Progenitor cell of endocrine pancreas (in vitro differentiated cells): ENCODE measurements at regions not wholly inside any gene's neighbourhood (a gene's known extent, or its start where the extent isn't known, plus 50 kb on each side); places are given as distances from the start of the nearest gene placed in this dataset.

Experiments used
- DNase-seq: peaks from one replicate; pipeline ENCODE4 v3.0.0; 2021; ENCODE audit warnings: low spot score; ENCODE audit not compliant: unreplicated experiment
- H3K27ac Mint-ChIP-seq: 2 replicates; pipeline ENCODE4 v1.8.0; 2021; ENCODE audit warnings: mild to moderate bottlenecking, moderate library complexity, mixed read lengths
- H3K27me3 Mint-ChIP-seq: 2 replicates; pipeline ENCODE4 v1.8.0; 2021; ENCODE audit warnings: mixed read lengths
- H3K36me3 Mint-ChIP-seq: 2 replicates; pipeline ENCODE4 v1.8.0; 2022; ENCODE audit warnings: mixed read lengths; ENCODE audit not compliant: insufficient read depth
- H3K4me1 Mint-ChIP-seq: 2 replicates; pipeline ENCODE4 v1.8.0; 2021; ENCODE audit warnings: low read depth, mixed read lengths
- H3K4me3 Mint-ChIP-seq: 2 replicates; pipeline ENCODE4 v1.8.0; 2021; ENCODE audit warnings: low read depth, mild to moderate bottlenecking, moderate library complexity, mixed read lengths
- H3K9me3 Mint-ChIP-seq: 2 replicates; pipeline ENCODE4 v1.8.0; 2021; ENCODE audit warnings: low read depth, mixed read lengths
- TF ChIP-seq, protein P1 (sequence below): fragments of 200-600 bp; sonication (generic); IDR thresholded peaks from one replicate; pipeline ENCODE4 v1.5.0; 2021; ENCODE audit warnings: antibody characterized with exemption, mild to moderate bottlenecking; ENCODE audit not compliant: unreplicated experiment

GRCh38 chr17:77807746-77808441 lies 150.6 kb upstream of the TNRC6C start:
- Mint-ChIP-seq H3K4me1 (no peaks in the 10 kb centered on the region), H3K9me3 (no peaks in the 10 kb centered on the region), H3K36me3 (no peaks in the 10 kb centered on the region), H3K27me3 (peaks cover 33% of the 10 kb centered on the region), H3K4me3 (no peak overlapping the region), H3K27ac (no peak overlapping the region)
- TF ChIP-seq, protein P1, sequence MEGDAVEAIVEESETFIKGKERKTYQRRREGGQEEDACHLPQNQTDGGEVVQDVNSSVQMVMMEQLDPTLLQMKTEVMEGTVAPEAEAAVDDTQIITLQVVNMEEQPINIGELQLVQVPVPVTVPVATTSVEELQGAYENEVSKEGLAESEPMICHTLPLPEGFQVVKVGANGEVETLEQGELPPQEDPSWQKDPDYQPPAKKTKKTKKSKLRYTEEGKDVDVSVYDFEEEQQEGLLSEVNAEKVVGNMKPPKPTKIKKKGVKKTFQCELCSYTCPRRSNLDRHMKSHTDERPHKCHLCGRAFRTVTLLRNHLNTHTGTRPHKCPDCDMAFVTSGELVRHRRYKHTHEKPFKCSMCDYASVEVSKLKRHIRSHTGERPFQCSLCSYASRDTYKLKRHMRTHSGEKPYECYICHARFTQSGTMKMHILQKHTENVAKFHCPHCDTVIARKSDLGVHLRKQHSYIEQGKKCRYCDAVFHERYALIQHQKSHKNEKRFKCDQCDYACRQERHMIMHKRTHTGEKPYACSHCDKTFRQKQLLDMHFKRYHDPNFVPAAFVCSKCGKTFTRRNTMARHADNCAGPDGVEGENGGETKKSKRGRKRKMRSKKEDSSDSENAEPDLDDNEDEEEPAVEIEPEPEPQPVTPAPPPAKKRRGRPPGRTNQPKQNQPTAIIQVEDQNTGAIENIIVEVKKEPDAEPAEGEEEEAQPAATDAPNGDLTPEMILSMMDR, result no peak
- DNase-seq, result no peak

DNA sequence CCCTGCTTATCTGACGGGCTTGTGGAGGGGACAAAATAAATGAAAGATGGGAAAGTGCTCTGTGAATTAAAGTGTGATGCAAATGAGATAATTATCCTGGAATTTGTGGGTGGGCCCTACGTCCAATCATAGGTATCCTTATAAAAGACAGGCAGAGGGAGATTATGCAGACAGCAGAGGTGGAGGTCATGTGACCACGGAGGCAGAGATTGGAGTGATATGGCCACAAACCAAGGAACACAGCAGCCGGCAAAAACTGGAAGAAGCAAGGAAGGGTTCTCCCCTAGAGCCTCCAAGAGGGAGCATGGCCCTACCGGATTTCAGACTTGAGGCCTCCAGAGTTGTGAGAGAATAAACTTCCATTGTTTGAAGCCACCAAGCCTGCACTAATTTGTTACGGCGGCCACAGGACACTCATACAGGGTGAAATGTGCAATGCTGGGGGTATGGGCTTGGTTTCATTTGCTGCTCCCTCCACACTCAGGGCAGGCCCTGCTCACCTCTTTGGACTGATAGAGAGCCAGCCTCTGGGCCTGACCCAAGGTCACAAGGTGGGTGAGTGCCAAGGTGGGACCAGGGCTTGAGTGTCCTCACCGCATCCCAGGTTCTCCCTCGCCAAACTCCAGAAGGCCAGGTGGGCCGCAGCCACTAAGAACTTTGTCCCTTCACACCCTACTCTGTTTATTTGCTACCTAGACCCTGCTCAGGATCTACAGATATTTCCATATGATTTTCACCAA lies 149.6 kb upstream of the TNRC6C start:
- DNase-seq, result no peak
- H3K36me3 Mint-ChIP-seq, result no peaks in the 10 kb centered on the region
- H3K27ac Mint-ChIP-seq, result no peak overlapping the region
- no peak overlapping the region for H3K4me3 Mint-ChIP-seq
- H3K4me1 Mint-ChIP-seq, result no peaks in the 10 kb centered on the region
- peaks cover 33% of the 10 kb centered on the region for H3K27me3 Mint-ChIP-seq
- H3K9me3 Mint-ChIP-seq, result no peaks in the 10 kb centered on the region
- TF ChIP-seq, protein P1, result no peak

DNA sequence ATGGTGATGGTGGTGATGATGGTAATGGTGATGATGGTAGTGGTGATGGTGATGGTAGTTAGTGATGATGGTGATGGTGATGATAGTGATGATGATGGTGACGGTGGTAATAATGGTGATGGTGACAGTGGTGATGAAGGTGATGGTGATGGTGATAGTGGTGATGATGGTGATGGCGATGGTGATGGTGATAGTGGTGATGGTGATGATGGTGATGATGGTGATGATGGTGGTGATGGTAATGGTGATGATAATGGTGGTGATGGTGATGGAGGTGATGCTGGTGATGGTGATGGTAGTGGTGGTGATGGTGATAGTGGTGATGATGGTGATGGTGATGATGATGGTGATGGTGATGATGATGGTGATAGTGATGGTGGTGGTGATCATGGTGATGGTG lies 148.7 kb upstream of the TNRC6C start:
- TF ChIP-seq, protein P1, result no peak
- no peaks in the 10 kb centered on the region for H3K36me3 Mint-ChIP-seq
- no peak overlapping the region for H3K27ac Mint-ChIP-seq
- peaks cover 24% of the 10 kb centered on the region for H3K27me3 Mint-ChIP-seq
- DNase-seq, result no peak
- no peak overlapping the region for H3K4me3 Mint-ChIP-seq
- H3K9me3 Mint-ChIP-seq, result no peaks in the 10 kb centered on the region
- H3K4me1 Mint-ChIP-seq, result no peaks in the 10 kb centered on the region

- no peak overlapping the region for H3K27ac Mint-ChIP-seq
- no peaks in the 10 kb centered on the region for H3K36me3 Mint-ChIP-seq
- no peaks in the 10 kb centered on the region for H3K4me1 Mint-ChIP-seq
- DNase-seq, result no peak
- H3K27me3 Mint-ChIP-seq, result peaks cover 19% of the 10 kb centered on the region
- H3K9me3 Mint-ChIP-seq, result no peaks in the 10 kb centered on the region
- TF ChIP-seq, protein P1, result no peak
- no peak overlapping the region for H3K4me3 Mint-ChIP-seq
These were observed 148.0 kb upstream of the TNRC6C start for GRCh38 chr17:77810536-77810935.

GRCh38 chr17:77811521-77811920 lies 147.0 kb upstream of the TNRC6C start:
- Mint-ChIP-seq H3K4me3 (no peak overlapping the region), H3K36me3 (no peaks in the 10 kb centered on the region), H3K27me3 (peaks cover 19% of the 10 kb centered on the region), H3K9me3 (no peaks in the 10 kb centered on the region), H3K27ac (no peak overlapping the region), H3K4me1 (no peaks in the 10 kb centered on the region)
- no peak for DNase-seq
- TF ChIP-seq, protein P1, result no peak
